NCI-H2227 (cell line): ENCODE measurements at regions not wholly inside any gene's neighbourhood (a gene's known extent, or its start where the extent isn't known, plus 50 kb on each side); places are given as distances from the start of the nearest gene placed in this dataset.
"Not testable (repeated sequence)": the region's sequence is repeated elsewhere in the genome, so short reads cannot be mapped to it uniquely, and the experiment has no call there.

Experiments used
- DNase-seq: peaks from one replicate; lab custom pipeline; 2025; ENCODE audit not compliant: unreplicated experiment; lab: John Stamatoyannopoulos, UW

GRCh38 chr9:41839786-41840185 is 289.4 kb downstream of the CNTNAP3B start:
- DNase-seq: not testable (repeated sequence)

- not testable (repeated sequence) for DNase-seq
Observed at GRCh38 chr9:41838953-41839352, 290.3 kb downstream of the CNTNAP3B start.

GRCh38 chr9:41838562-41838851 is 290.7 kb downstream of the CNTNAP3B start:
- DNase-seq: not testable (repeated sequence)

- not testable (repeated sequence) for DNase-seq
Observed at GRCh38 chr9:41837684-41838561, 291.3 kb downstream of the CNTNAP3B start.

- not testable (repeated sequence) for DNase-seq
Observed at GRCh38 chr9:41833108-41833507, 296.1 kb downstream of the CNTNAP3B start.

- not testable (repeated sequence) for DNase-seq
Observed at GRCh38 chr9:41824723-41825122, 304.5 kb downstream of the CNTNAP3B start.

- not testable (repeated sequence) for DNase-seq
Observed at GRCh38 chr9:41802706-41803105, 326.5 kb downstream of the CNTNAP3B start.

GRCh38 chr9:41798684-41799083 is 330.5 kb downstream of the CNTNAP3B start:
- DNase-seq: not testable (repeated sequence)

- not testable (repeated sequence) for DNase-seq
Observed at GRCh38 chr9:41790719-41791363, 338.4 kb downstream of the CNTNAP3B start.

- DNase-seq: not testable (repeated sequence)
Observed at GRCh38 chr9:41790007-41790406, 339.2 kb downstream of the CNTNAP3B start.

- DNase-seq: not testable (repeated sequence)
Observed at GRCh38 chr9:41789387-41789786, 339.8 kb downstream of the CNTNAP3B start.

- DNase-seq: not testable (repeated sequence)
Observed at GRCh38 chr9:41787951-41788350, 341.3 kb downstream of the CNTNAP3B start.

GRCh38 chr9:41787270-41787669 is 342.0 kb downstream of the CNTNAP3B start:
- not testable (repeated sequence) for DNase-seq

- not testable (repeated sequence) for DNase-seq
Observed at GRCh38 chr9:41784006-41784405, 345.2 kb downstream of the CNTNAP3B start.

- not testable (repeated sequence) for DNase-seq
Observed at GRCh38 chr9:41783070-41783810, 346.0 kb downstream of the CNTNAP3B start.

- not testable (repeated sequence) for DNase-seq
Observed at GRCh38 chr9:41781899-41782298, 347.3 kb downstream of the CNTNAP3B start.

GRCh38 chr9:41779897-41780406 is 349.3 kb downstream of the CNTNAP3B start:
- DNase-seq: not testable (repeated sequence)

- DNase-seq: not testable (repeated sequence)
Observed at GRCh38 chr9:41779192-41779591, 350.0 kb downstream of the CNTNAP3B start.

GRCh38 chr9:41778535-41779071 is 350.6 kb downstream of the CNTNAP3B start:
- not testable (repeated sequence) for DNase-seq

- not testable (repeated sequence) for DNase-seq
Observed at GRCh38 chr9:41777536-41777935, 351.7 kb downstream of the CNTNAP3B start.

GRCh38 chr9:41772541-41772940 is 356.7 kb downstream of the CNTNAP3B start:
- not testable (repeated sequence) for DNase-seq
